ENCODE measurements at regions not wholly inside any gene's neighbourhood (a gene's known extent, or its start where the extent isn't known, plus 50 kb on each side); places are given as distances from the start of the nearest gene placed in this dataset.

GRCh38 chr4:167524091-167524490 lies 289.8 kb upstream of the SPOCK3 start:
- TF ChIP-seq CTCF (IDR thresholded peaks at IDR 0.05; ENCODE audit: extremely low read depth, insufficient read depth, missing control alignments) = no peak
- in situ Hi-C loops (cut with MboI; ENCODE audit: low pct_unique_long_range_greater_than_20kb, low sequenced_read_pairs, unreplicated experiment) = no loop called here
- DNase-seq (ENCODE audit: low spot score) = no peak

- no peak for TF ChIP-seq CTCF (IDR thresholded peaks at IDR 0.05; ENCODE audit: extremely low read depth, insufficient read depth, missing control alignments)
- in situ Hi-C loops (cut with MboI; ENCODE audit: low pct_unique_long_range_greater_than_20kb, low sequenced_read_pairs, unreplicated experiment) = no loop called here
- DNase-seq (ENCODE audit: low spot score) = no peak
Measured at GRCh38 chr4:167537761-167538160, 303.5 kb upstream of the SPOCK3 start.

- in situ Hi-C loops (cut with MboI; ENCODE audit: low pct_unique_long_range_greater_than_20kb, low sequenced_read_pairs, unreplicated experiment) = no loop called here
- no peak for DNase-seq (ENCODE audit: low spot score)
- TF ChIP-seq CTCF (IDR thresholded peaks at IDR 0.05; ENCODE audit: extremely low read depth, insufficient read depth, missing control alignments) = no peak
Measured at GRCh38 chr4:167541286-167541685, 307.0 kb upstream of the SPOCK3 start.

GRCh38 chr4:167544391-167544790 lies 310.1 kb upstream of the SPOCK3 start:
- in situ Hi-C loops (cut with MboI; ENCODE audit: low pct_unique_long_range_greater_than_20kb, low sequenced_read_pairs, unreplicated experiment) = no loop called here
- TF ChIP-seq CTCF (IDR thresholded peaks at IDR 0.05; ENCODE audit: extremely low read depth, insufficient read depth, missing control alignments) = no peak
- DNase-seq (ENCODE audit: low spot score) = no peak

- in situ Hi-C loops (cut with MboI; ENCODE audit: low pct_unique_long_range_greater_than_20kb, low sequenced_read_pairs, unreplicated experiment) = no loop called here
- no peak for TF ChIP-seq CTCF (IDR thresholded peaks at IDR 0.05; ENCODE audit: extremely low read depth, insufficient read depth, missing control alignments)
- DNase-seq (ENCODE audit: low spot score) = no peak
Measured at GRCh38 chr4:167550021-167550420, 315.7 kb upstream of the SPOCK3 start.

GRCh38 chr4:167555338-167556022 lies 321.2 kb upstream of the SPOCK3 start:
- in situ Hi-C loops (cut with MboI; ENCODE audit: low pct_unique_long_range_greater_than_20kb, low sequenced_read_pairs, unreplicated experiment) = no loop called here
- DNase-seq (ENCODE audit: low spot score) = no peak
- no peak for TF ChIP-seq CTCF (IDR thresholded peaks at IDR 0.05; ENCODE audit: extremely low read depth, insufficient read depth, missing control alignments)

Data from GM13977 (cell line).